H9 (cell line): ENCODE measurements at regions not wholly inside any gene's neighbourhood (a gene's known extent, or its start where the extent isn't known, plus 50 kb on each side); places are given as distances from the start of the nearest gene placed in this dataset.

Experiments used
- DNase-seq: peaks from one replicate; pipeline ENCODE4 v3.0.0-alpha.2; 2017
- H2AFZ ChIP-seq: one replicate; pipeline ENCODE4 v1.6.1; 2013; ENCODE audit warnings: mild to moderate bottlenecking, low read length, control low read depth, moderate library complexity
- H2AK5ac ChIP-seq: 2 replicates; pipeline ENCODE4 v1.6.1; 2013; ENCODE audit warnings: low read length, control low read depth, mixed read lengths; ENCODE audit not compliant: insufficient read length
- H2BK120ac ChIP-seq: one replicate; pipeline ENCODE4 v1.6.1; 2013; ENCODE audit warnings: low read depth, mild to moderate bottlenecking, low read length, control low read depth, inconsistent platforms; ENCODE audit not compliant: poor library complexity, severe bottlenecking
- H2BK12ac ChIP-seq: 2 replicates; pipeline ENCODE4 v1.6.1; 2013; ENCODE audit warnings: low read length, control low read depth, mixed read lengths, low read depth; ENCODE audit not compliant: insufficient read length
- H2BK15ac ChIP-seq: 2 replicates; pipeline ENCODE4 v1.6.1; 2013; ENCODE audit warnings: low read depth, low read length, control low read depth
- H2BK20ac ChIP-seq: one replicate; pipeline ENCODE4 v1.6.1; 2013; ENCODE audit warnings: low read depth, mild to moderate bottlenecking, low read length, control low read depth, inconsistent platforms; ENCODE audit not compliant: poor library complexity, severe bottlenecking
- H2BK5ac ChIP-seq: 2 replicates; pipeline ENCODE4 v1.6.1; 2013; ENCODE audit warnings: low read length, control low read depth, mixed read lengths; ENCODE audit not compliant: insufficient read length
- H3K14ac ChIP-seq: 2 replicates; pipeline ENCODE4 v1.6.1; 2013; ENCODE audit warnings: low read length, control low read depth; ENCODE audit not compliant: insufficient read depth
- H3K18ac ChIP-seq: 2 replicates; pipeline ENCODE4 v1.6.1; 2013; ENCODE audit warnings: low read depth, mild to moderate bottlenecking, mixed read lengths, low read length, control low read depth; ENCODE audit not compliant: insufficient read length
- H3K23ac ChIP-seq: 2 replicates; pipeline ENCODE4 v1.6.1; 2013; ENCODE audit warnings: low read length, control low read depth, mixed read lengths, low read depth; ENCODE audit not compliant: insufficient read length
- H3K23me2 ChIP-seq: 2 replicates; pipeline ENCODE4 v1.6.1; 2013; ENCODE audit warnings: low read depth, mild to moderate bottlenecking, mixed read lengths, low read length, control low read depth; ENCODE audit not compliant: insufficient read length, poor library complexity, severe bottlenecking
- H3K27ac ChIP-seq: 2 replicates; pipeline ENCODE4 v1.5.1; 2013; ENCODE audit warnings: low read length, control low read depth, mixed read lengths, low read depth; ENCODE audit not compliant: insufficient read length
- H3K27me3 ChIP-seq: 2 replicates; pipeline ENCODE4 v1.6.1; 2013; ENCODE audit warnings: low read length, control low read depth, inconsistent platforms; ENCODE audit not compliant: insufficient read depth
- H3K4ac ChIP-seq: 2 replicates; pipeline ENCODE4 v1.6.1; 2013; ENCODE audit warnings: low read depth, mild to moderate bottlenecking, control low read depth, inconsistent platforms, low read length, moderate library complexity
- H3K4me1 ChIP-seq: 2 replicates; pipeline ENCODE4 v1.6.1; 2013; ENCODE audit warnings: low read length, control low read depth, inconsistent platforms; ENCODE audit not compliant: insufficient read depth
- H3K4me2 ChIP-seq: 2 replicates; pipeline ENCODE4 v1.6.1; 2013; ENCODE audit warnings: low read length, control low read depth, mixed read lengths; ENCODE audit not compliant: insufficient read length, insufficient read depth
- H3K56ac ChIP-seq: 2 replicates; pipeline ENCODE4 v1.6.1; 2013; ENCODE audit warnings: low read depth, mild to moderate bottlenecking, mixed read lengths, low read length, control low read depth; ENCODE audit not compliant: insufficient read length
- H3K79me1 ChIP-seq: 2 replicates; pipeline ENCODE4 v1.6.1; 2013; ENCODE audit warnings: low read depth, mild to moderate bottlenecking, moderate library complexity, low read length, control low read depth, inconsistent platforms; ENCODE audit not compliant: insufficient read depth, poor library complexity, severe bottlenecking
- H3K79me2 ChIP-seq: 2 replicates; pipeline ENCODE4 v1.6.1; 2013; ENCODE audit warnings: low read length, control low read depth, inconsistent platforms; ENCODE audit not compliant: insufficient read depth
- H3K9ac ChIP-seq: 2 replicates; pipeline ENCODE4 v1.6.1; 2013; ENCODE audit warnings: low read length, control low read depth, mixed read lengths; ENCODE audit not compliant: insufficient read length; ENCODE audit errors: extremely low read depth
- H3K9me3 ChIP-seq: one replicate; pipeline ENCODE4 v1.6.1; 2013; ENCODE audit warnings: low read depth, low read length, inconsistent platforms; ENCODE audit not compliant: control insufficient read depth
- H3T11ph ChIP-seq: one replicate; pipeline ENCODE4 v1.6.1; 2013; ENCODE audit warnings: mild to moderate bottlenecking, low read length, control low read depth, inconsistent platforms
- H4K20me1 ChIP-seq: one replicate; pipeline ENCODE4 v1.6.1; 2013; ENCODE audit not compliant: control insufficient read depth, insufficient read length, insufficient read depth
- H4K5ac ChIP-seq: 2 replicates; pipeline ENCODE4 v1.6.1; 2013; ENCODE audit warnings: low read depth, mild to moderate bottlenecking, mixed read lengths, low read length, control low read depth; ENCODE audit not compliant: insufficient read length
- H4K8ac ChIP-seq: replicated peaks from 2 replicates; pipeline ENCODE4 v1.6.1; 2013; ENCODE audit warnings: low read length, control low read depth, mixed read lengths, low read depth; ENCODE audit not compliant: insufficient read length
- H4K91ac ChIP-seq: 2 replicates; pipeline ENCODE4 v1.6.1; 2013; ENCODE audit warnings: low read depth, mild to moderate bottlenecking, moderate library complexity, mixed read lengths, low read length, control low read depth; ENCODE audit not compliant: insufficient read length
- H3K27ac Mint-ChIP-seq, 3 experiments: 2 replicates in 2 of 3; 3 replicates in 1 of 3; pipeline ENCODE4 v1.8.0; 2020 to 2021; ENCODE audit warnings: mixed read lengths in 3 of 3, mild to moderate bottlenecking in 1 of 3, moderate library complexity in 1 of 3
- H3K27me3 Mint-ChIP-seq: 2 replicates; pipeline ENCODE4 v1.8.0; 2021; ENCODE audit warnings: low read depth, mild to moderate bottlenecking, moderate library complexity, mixed read lengths
- H3K36me3 Mint-ChIP-seq, 3 experiments: 2 replicates in 2 of 3; 3 replicates in 1 of 3; pipeline ENCODE4 v1.8.0; 2020 to 2021; ENCODE audit warnings: low read depth in 3 of 3, mixed read lengths in 3 of 3; ENCODE audit not compliant: insufficient read depth in 1 of 3
- H3K4me1 Mint-ChIP-seq, 2 experiments: 2 replicates each; pipeline ENCODE4 v1.8.0; 2020; ENCODE audit warnings: mixed read lengths in 2 of 2
- H3K4me3 Mint-ChIP-seq, 2 experiments: 2 replicates in 1 of 2; 3 replicates in 1 of 2; pipeline ENCODE4 v1.8.0; 2020 to 2021; ENCODE audit warnings: mild to moderate bottlenecking in 2 of 2, mixed read lengths in 2 of 2, moderate library complexity in 1 of 2
- H3K9me3 Mint-ChIP-seq, 2 experiments: 2 replicates in 1 of 2; 3 replicates in 1 of 2; pipeline ENCODE4 v1.8.0; 2020; ENCODE audit warnings: mild to moderate bottlenecking in 2 of 2, mixed read lengths in 2 of 2, moderate library complexity in 1 of 2
- CTCF ChIP-seq: fragments of 200-600 bp; sonication (generic); conservative IDR thresholded peaks from 3 replicates; pipeline ENCODE4 v1.8.0; 2021; ENCODE audit warnings: antibody characterized with exemption, mild to moderate bottlenecking
- WGBS: extraction: QIAGEN DNeasy Blood & Tissue Kit; methylation state at CpG from one replicate; pipeline ENCODE4 v1.1.7; 2013; ENCODE audit warnings: missing lambda C conversion rate, low lambda C conversion rate, mixed read lengths; ENCODE audit not compliant: insufficient read length; ENCODE audit errors: extremely low coverage; 5-methylcytosine and 5-hydroxymethylcytosine counted together

- no peak overlapping the region for H2BK12ac ChIP-seq
- H3K9ac ChIP-seq = no peak overlapping the region
- no CpG with 5 or more reads among the region's 2 CpGs for WGBS
Measured at GRCh38 chr4:26105337-26105736, 191.3 kb downstream of the SMIM20 start.

More at GRCh38 chr4:26105337-26105736, 191.3 kb downstream of the SMIM20 start:
- no peaks in the 10 kb centered on the region for H3K79me1 ChIP-seq
- no peak overlapping the region for H3K14ac ChIP-seq
- no peak overlapping the region for H2AFZ ChIP-seq
- no peak overlapping the region for H3T11ph ChIP-seq
- H3K23ac ChIP-seq = no peak overlapping the region
- no peak overlapping the region for H4K8ac ChIP-seq
- no peak overlapping the region for H2BK5ac ChIP-seq
- Mint-ChIP-seq H3K27me3 (no peaks in the 10 kb centered on the region; the same call in 1 of the 2 replicates), H3K9me3 (no peaks in the 10 kb centered on the region), H3K36me3 (no peaks in the 10 kb centered on the region), H3K4me1 (no peaks in the 10 kb centered on the region), H3K4me3 (no peak overlapping the region), H3K27ac (no peak overlapping the region)
- H2AK5ac ChIP-seq = no peak overlapping the region
- no peak overlapping the region for H3K4me2 ChIP-seq
- H3K9me3 ChIP-seq = no peaks in the 10 kb centered on the region
- H4K91ac ChIP-seq = no peak overlapping the region
- no peak overlapping the region for H3K18ac ChIP-seq
- no peaks in the 10 kb centered on the region for H3K79me2 ChIP-seq
- no peak for TF ChIP-seq CTCF
- no peak overlapping the region for H3K56ac ChIP-seq
- no peaks in the 10 kb centered on the region for H3K4me1 ChIP-seq
- no peak overlapping the region for H2BK20ac ChIP-seq
- DNase-seq = no peak
- no peak overlapping the region for H3K27ac ChIP-seq
- H3K27me3 ChIP-seq = no peaks in the 10 kb centered on the region
- H3K4ac ChIP-seq = no peak overlapping the region
- H2BK120ac ChIP-seq = no peak overlapping the region
- H2BK15ac ChIP-seq = no peak overlapping the region
- H4K5ac ChIP-seq = no peak overlapping the region
- no peaks in the 10 kb centered on the region for H4K20me1 ChIP-seq
- no peaks in the 10 kb centered on the region for H3K23me2 ChIP-seq
